ENCODE measurements at regions not wholly inside any gene's neighbourhood (a gene's known extent, or its start where the extent isn't known, plus 50 kb on each side); places are given as distances from the start of the nearest gene placed in this dataset.

- CTCF ChIA-PET: interaction anchor here (0.5 to 7.2 kb wide), 7 partner anchors 16 to 219 kb away, joined by 3 to 135 read pairs (median 5); partner anchors contain the start of gene S1PR1
- Histone ChIP-seq H3K9me3 (replicated peaks; ENCODE audit: control insufficient read depth, insufficient read depth, low read length) (no peaks in the 10 kb centered on the region), H3K27ac (ENCODE audit: insufficient read depth, low read depth, low read length) (no peak overlapping the region), H3K4me3 (replicated peaks in 1 of 3; ENCODE audit: insufficient read depth in 1 of 3, low read depth in 1 of 3, low read length in 3 of 3) (no peak overlapping the region), H2AFZ (ENCODE audit: low read depth, low read length) (peak overlapping the region; percentile 55), H3K27me3 (ENCODE audit: control insufficient read depth in 2 of 2, insufficient read depth in 2 of 2, low read length in 2 of 2) (no peaks in the 10 kb centered on the region), H3K4me2 (ENCODE audit: insufficient read depth, low read length) (no peak overlapping the region), H3K9me1 (replicated peaks; ENCODE audit: control insufficient read depth, extremely low read depth, insufficient read depth, low read length) (no peaks in the 10 kb centered on the region), H3K36me3 (ENCODE audit: control insufficient read depth in 2 of 2, extremely low read depth in 1 of 2, insufficient read depth in 2 of 2, low read length in 2 of 2) (no peaks in the 10 kb centered on the region), H3K4me1 (ENCODE audit: control insufficient read depth, extremely low read depth, insufficient read depth, low read length) (peaks cover 41% of the 10 kb centered on the region), H3K9ac (replicated peaks; ENCODE audit: extremely low read depth, insufficient read depth, low read length) (no peak overlapping the region), H4K20me1 (replicated peaks; ENCODE audit: control insufficient read depth, extremely low read depth, insufficient read depth, low read length) (no peaks in the 10 kb centered on the region), H3K79me2 (ENCODE audit: control insufficient read depth, insufficient read depth, low read length) (no peaks in the 10 kb centered on the region)
- dilution Hi-C loops (cut with MboI; ENCODE audit: extremely low pct_ligation_motif_present, low sequenced_read_pairs): no loop called here
- TF ChIP-seq FOS (IDR thresholded peaks at IDR 0.05; ENCODE audit: borderline replicate concordance, insufficient read depth, low read length) (no peak), MYC (IDR thresholded peaks at IDR 0.05; ENCODE audit: low read depth, low read length) (no peak), POLR2A (IDR thresholded peaks at IDR 0.05; ENCODE audit: low read depth, low read length) (no peak), EZH2 (IDR thresholded peaks at IDR 0.05; ENCODE audit: borderline replicate concordance, low read depth, low read length, severe bottlenecking) (no peak), GATA2 (IDR thresholded peaks at IDR 0.05; ENCODE audit: insufficient read depth, insufficient read length, low read depth, low read length) (no peak), CTCF (IDR thresholded peaks at IDR 0.05; ENCODE audit: extremely low read depth in 1 of 2, insufficient read depth in 1 of 2, low read depth in 1 of 2, low read length in 2 of 2) (no peak), JUN (IDR thresholded peaks at IDR 0.05; ENCODE audit: borderline replicate concordance, insufficient read depth, insufficient read length, low read depth) (no peak), POLR2AphosphoS5 (IDR thresholded peaks at IDR 0.05; ENCODE audit: insufficient read depth, low read depth, low read length) (no peak)
- TF ChIP-seq, protein P1, sequence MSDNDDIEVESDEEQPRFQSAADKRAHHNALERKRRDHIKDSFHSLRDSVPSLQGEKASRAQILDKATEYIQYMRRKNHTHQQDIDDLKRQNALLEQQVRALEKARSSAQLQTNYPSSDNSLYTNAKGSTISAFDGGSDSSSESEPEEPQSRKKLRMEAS (IDR thresholded peaks at IDR 0.05; ENCODE audit: insufficient read depth, insufficient read length): no peak
- POLR2A ChIA-PET: interaction anchor here (0.5 kb wide), 1 partner anchor 217 kb away, joined by 5 read pairs; no protein-coding TSS in a partner anchor
- no peak for FAIRE-seq
- intact Hi-C loops (cut with micrococcal nuclease): no loop called here
- DNase-seq (ENCODE audit: low read depth, low spot score): peak; percentile 37
- no TSS peak for BruUV-seq (replicated peaks)
These were observed 97.7 kb upstream of the S1PR1 start for GRCh38 chr1:101139130-101139529.

Measured in endothelial cell of umbilical vein (primary cell).